Mesenchymal stem cell (in vitro differentiated cells and primary cell): ENCODE measurements at regions not wholly inside any gene's neighbourhood (a gene's known extent, or its start where the extent isn't known, plus 50 kb on each side); places are given as distances from the start of the nearest gene placed in this dataset.

Source experiments
- DNase-seq: peaks from one replicate; pipeline ENCODE4 v3.0.0-alpha.2; 2013
- H2AFZ ChIP-seq: one replicate; pipeline ENCODE4 v1.6.1; 2013; ENCODE audit warnings: low read depth, mild to moderate bottlenecking, control low read depth, inconsistent platforms, low read length, moderate library complexity
- H2AK5ac ChIP-seq: 2 replicates; pipeline ENCODE4 v1.6.1; 2013; ENCODE audit warnings: low read length, moderate library complexity, mild to moderate bottlenecking, inconsistent platforms; ENCODE audit not compliant: severe bottlenecking
- H2BK120ac ChIP-seq: one replicate; pipeline ENCODE4 v1.6.1; 2013; ENCODE audit warnings: low read depth, mild to moderate bottlenecking, inconsistent platforms, low read length, moderate library complexity
- H2BK12ac ChIP-seq, 2 experiments: one replicate each; pipeline ENCODE4 v1.6.1; 2013; ENCODE audit warnings: inconsistent platforms in 2 of 2, low read length in 2 of 2, mild to moderate bottlenecking in 2 of 2, moderate library complexity in 2 of 2, control low read depth in 1 of 2
- H2BK15ac ChIP-seq: one replicate; pipeline ENCODE4 v1.6.1; 2013; ENCODE audit warnings: mild to moderate bottlenecking, low read depth, inconsistent platforms; ENCODE audit not compliant: poor library complexity, severe bottlenecking
- H2BK5ac ChIP-seq: 2 replicates; pipeline ENCODE4 v1.6.1; 2013; ENCODE audit warnings: low read depth, mild to moderate bottlenecking, low read length, control low read depth, inconsistent platforms; ENCODE audit not compliant: poor library complexity, severe bottlenecking
- H3K14ac ChIP-seq, 2 experiments: one replicate each; pipeline ENCODE4 v1.6.1; 2013; ENCODE audit warnings: inconsistent platforms in 2 of 2, low read length in 2 of 2, control low read depth in 1 of 2, mild to moderate bottlenecking in 1 of 2, moderate library complexity in 1 of 2
- H3K18ac ChIP-seq, 2 experiments: one replicate each; pipeline ENCODE4 v1.6.1; 2013; ENCODE audit warnings: inconsistent platforms in 2 of 2, low read length in 2 of 2, control low read depth in 1 of 2, low read depth in 1 of 2, mild to moderate bottlenecking in 1 of 2
- H3K23ac ChIP-seq, 2 experiments: one replicate each; pipeline ENCODE4 v1.6.1; 2013; ENCODE audit warnings: inconsistent platforms in 2 of 2, low read length in 2 of 2, mild to moderate bottlenecking in 2 of 2, moderate library complexity in 2 of 2, control low read depth in 1 of 2
- H3K27ac ChIP-seq: 2 replicates; pipeline ENCODE4 v1.5.1; 2013; ENCODE audit warnings: mild to moderate bottlenecking, moderate library complexity, low read length, control low read depth, inconsistent platforms; ENCODE audit not compliant: poor library complexity, severe bottlenecking
- H3K27me3 ChIP-seq, 2 experiments: 2 replicates each; pipeline versions ENCODE4 v1.6.1 to v1.7.0; 2013; ENCODE audit warnings: low read length in 2 of 2, mild to moderate bottlenecking in 2 of 2, moderate library complexity in 2 of 2, control low read depth in 1 of 2, inconsistent platforms in 1 of 2; ENCODE audit not compliant: control insufficient read depth in 1 of 2, insufficient read depth in 1 of 2
- H3K36me3 ChIP-seq, 2 experiments: 2 replicates each; pipeline versions ENCODE4 v1.6.1 to v1.7.0; 2013; ENCODE audit warnings: low read length in 2 of 2, control low read depth in 1 of 2, inconsistent platforms in 1 of 2, low read depth in 1 of 2, mild to moderate bottlenecking in 1 of 2; ENCODE audit not compliant: insufficient read depth in 2 of 2, control insufficient read depth in 1 of 2
- H3K4ac ChIP-seq, 2 experiments: one replicate each; pipeline ENCODE4 v1.6.1; 2013; ENCODE audit warnings: inconsistent platforms in 2 of 2, low read length in 2 of 2, mild to moderate bottlenecking in 2 of 2, moderate library complexity in 2 of 2, control low read depth in 1 of 2, low read depth in 1 of 2
- H3K4me1 ChIP-seq: 2 replicates; pipeline ENCODE4 v1.6.1; 2013; ENCODE audit warnings: low read depth, low read length, control low read depth; ENCODE audit not compliant: control insufficient read depth, insufficient read depth
- H3K4me2 ChIP-seq: 2 replicates; pipeline ENCODE4 v1.6.1; 2013; ENCODE audit warnings: low read length, mild to moderate bottlenecking, inconsistent platforms; ENCODE audit not compliant: poor library complexity, severe bottlenecking
- H3K4me3 ChIP-seq, 2 experiments: 2 replicates each; pipeline versions ENCODE4 v1.5.1 to v1.7.0; 2013; ENCODE audit warnings: low read length in 2 of 2, mild to moderate bottlenecking in 2 of 2, control low read depth in 1 of 2, low read depth in 1 of 2; ENCODE audit not compliant: insufficient read depth in 1 of 2
- H3K79me1 ChIP-seq: replicated peaks from 2 replicates; pipeline ENCODE4 v1.6.1; 2013; ENCODE audit warnings: mild to moderate bottlenecking, control low read depth, low read length, inconsistent platforms; ENCODE audit not compliant: poor library complexity, severe bottlenecking
- H3K9ac ChIP-seq: 2 replicates; pipeline ENCODE4 v1.7.0; 2013; ENCODE audit warnings: mild to moderate bottlenecking, low read length, moderate library complexity
- H3K9me3 ChIP-seq: 2 replicates; pipeline ENCODE4 v1.7.0; 2013; ENCODE audit warnings: mild to moderate bottlenecking, low read length; ENCODE audit not compliant: control insufficient read depth
- H4K8ac ChIP-seq: one replicate; pipeline ENCODE4 v1.6.1; 2013; ENCODE audit warnings: inconsistent platforms, mild to moderate bottlenecking, low read length, moderate library complexity
- H4K91ac ChIP-seq: one replicate; pipeline ENCODE4 v1.6.1; 2013; ENCODE audit warnings: mild to moderate bottlenecking, low read length, inconsistent platforms
- WGBS: methylation state at CpG from one replicate; pipeline ENCODE4 v1.1.7; 2013; ENCODE audit warnings: mixed read lengths; 5-methylcytosine and 5-hydroxymethylcytosine counted together

- no peaks in the 10 kb centered on the region for H3K36me3 ChIP-seq
- no peak overlapping the region for H2BK12ac ChIP-seq
- H3K9me3 ChIP-seq = no peaks in the 10 kb centered on the region
- H2BK120ac ChIP-seq = no peak overlapping the region
- H4K91ac ChIP-seq = no peak overlapping the region
- 74% methylated on average over 3 of the region's 4 CpGs for WGBS
- H3K27me3 ChIP-seq = no peaks in the 10 kb centered on the region
- no peak overlapping the region for H2AK5ac ChIP-seq
- H3K27ac ChIP-seq = no peak overlapping the region
- no peak overlapping the region for H3K4me3 ChIP-seq
- H2BK5ac ChIP-seq = no peak overlapping the region
- no peaks in the 10 kb centered on the region for H3K4me1 ChIP-seq
- H3K4ac ChIP-seq = no peak overlapping the region
- H2BK15ac ChIP-seq = no peak overlapping the region
- no peaks in the 10 kb centered on the region for H3K79me1 ChIP-seq
- no peak overlapping the region for H3K4me2 ChIP-seq
- H3K23ac ChIP-seq = no peak overlapping the region
- H3K9ac ChIP-seq = no peak overlapping the region
- H3K18ac ChIP-seq = no peak overlapping the region
- H2AFZ ChIP-seq = no peak overlapping the region
- no peak overlapping the region for H4K8ac ChIP-seq
- H3K14ac ChIP-seq = no peak overlapping the region
- DNase-seq = no peak
Observed at GRCh38 chr2:19282305-19282704, 76.1 kb downstream of the OSR1 start.

DNA sequence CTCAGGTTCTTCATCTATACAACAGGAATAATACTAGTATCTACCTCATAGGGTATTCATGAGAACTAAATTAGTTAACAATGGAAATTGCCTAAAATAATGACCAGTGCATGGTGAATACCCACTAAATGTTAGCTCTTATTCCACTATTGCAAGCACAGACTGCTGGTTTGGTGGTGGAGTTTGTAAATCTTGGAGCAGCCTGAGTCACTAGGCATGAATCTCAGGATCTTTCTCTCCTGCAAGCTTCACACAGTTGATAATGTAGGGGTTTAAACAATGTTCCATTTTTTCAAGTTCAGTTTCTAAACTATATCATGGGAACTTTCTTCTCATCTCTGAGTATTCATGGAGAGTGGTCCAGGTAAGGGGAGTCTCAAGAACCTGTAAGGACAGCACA is 84.0 kb downstream of the OSR1 start:
- no peaks in the 10 kb centered on the region for H3K36me3 ChIP-seq
- no peak overlapping the region for H2AK5ac ChIP-seq
- H3K9ac ChIP-seq = no peak overlapping the region
- no peak overlapping the region for H3K4me3 ChIP-seq
- no peak for DNase-seq
- no peaks in the 10 kb centered on the region for H3K27me3 ChIP-seq
- no peaks in the 10 kb centered on the region for H3K79me1 ChIP-seq
- H3K14ac ChIP-seq = no peak overlapping the region
- no peak overlapping the region for H4K8ac ChIP-seq
- H3K9me3 ChIP-seq = no peaks in the 10 kb centered on the region
- no peak overlapping the region for H3K4ac ChIP-seq
- no peak overlapping the region for H3K27ac ChIP-seq
- H3K4me1 ChIP-seq = no peaks in the 10 kb centered on the region
- no peak overlapping the region for H2BK5ac ChIP-seq
- no peak overlapping the region for H2BK120ac ChIP-seq
- H2AFZ ChIP-seq = no peak overlapping the region
- H2BK15ac ChIP-seq = no peak overlapping the region
- H2BK12ac ChIP-seq = no peak overlapping the region
- H3K18ac ChIP-seq = no peak overlapping the region
- H3K23ac ChIP-seq = no peak overlapping the region
- no peak overlapping the region for H4K91ac ChIP-seq
- H3K4me2 ChIP-seq = no peak overlapping the region

GRCh38 chr2:19272941-19273470 is 85.4 kb downstream of the OSR1 start:
- Histone ChIP-seq H3K4ac (no peak overlapping the region), H3K9ac (no peak overlapping the region), H3K9me3 (no peaks in the 10 kb centered on the region), H2BK120ac (no peak overlapping the region), H3K27ac (no peak overlapping the region), H3K4me2 (no peak overlapping the region), H2BK5ac (no peak overlapping the region), H3K4me1 (no peaks in the 10 kb centered on the region), H4K91ac (no peak overlapping the region), H3K14ac (no peak overlapping the region), H3K4me3 (no peak overlapping the region), H2AK5ac (no peak overlapping the region), H2AFZ (no peak overlapping the region), H3K79me1 (no peaks in the 10 kb centered on the region), H4K8ac (no peak overlapping the region), H3K18ac (no peak overlapping the region), H2BK15ac (no peak overlapping the region), H2BK12ac (no peak overlapping the region), H3K36me3 (no peaks in the 10 kb centered on the region), H3K23ac (no peak overlapping the region), H3K27me3 (no peaks in the 10 kb centered on the region)
- WGBS = 100% methylated on average over 1 of the region's 1 CpG
- no peak for DNase-seq

DNA sequence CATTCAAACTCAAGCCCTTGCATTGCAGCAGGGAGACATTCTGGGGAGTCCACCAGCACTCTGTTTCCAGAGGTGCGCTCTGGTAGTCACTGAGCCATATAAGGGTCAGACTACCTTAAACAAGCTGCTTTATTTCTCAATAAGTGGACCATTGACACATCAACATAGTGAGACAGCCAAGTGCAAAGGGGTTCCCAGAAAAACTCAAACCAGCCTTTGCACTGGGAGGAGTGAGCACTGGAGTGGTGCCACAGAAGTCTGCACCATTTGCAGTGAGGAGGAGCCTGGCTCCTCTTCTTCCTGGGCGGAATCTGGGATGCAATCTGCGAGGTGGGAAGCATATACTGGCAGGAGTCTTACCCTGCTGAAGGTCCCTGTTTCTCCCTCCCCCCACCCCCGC is 86.4 kb downstream of the OSR1 start:
- H2AFZ ChIP-seq = no peak overlapping the region
- no peak overlapping the region for H2BK5ac ChIP-seq
- H3K4me1 ChIP-seq = no peaks in the 10 kb centered on the region
- no peak overlapping the region for H2AK5ac ChIP-seq
- no peak overlapping the region for H3K9ac ChIP-seq
- H3K18ac ChIP-seq = no peak overlapping the region
- WGBS = 59% methylated on average over 3 of the region's 4 CpGs
- no peak overlapping the region for H3K4me3 ChIP-seq
- no peak overlapping the region for H3K4ac ChIP-seq
- no peaks in the 10 kb centered on the region for H3K9me3 ChIP-seq
- H3K27ac ChIP-seq = no peak overlapping the region
- H3K14ac ChIP-seq = no peak overlapping the region
- no peak overlapping the region for H2BK15ac ChIP-seq
- H3K23ac ChIP-seq = no peak overlapping the region
- H2BK12ac ChIP-seq = no peak overlapping the region
- no peak overlapping the region for H3K4me2 ChIP-seq
- H4K91ac ChIP-seq = no peak overlapping the region
- H3K79me1 ChIP-seq = no peaks in the 10 kb centered on the region
- H4K8ac ChIP-seq = no peak overlapping the region
- no peaks in the 10 kb centered on the region for H3K36me3 ChIP-seq
- no peaks in the 10 kb centered on the region for H3K27me3 ChIP-seq
- no peak for DNase-seq
- H2BK120ac ChIP-seq = no peak overlapping the region
